ENCODE measurements at regions not wholly inside any gene's neighbourhood (a gene's known extent, or its start where the extent isn't known, plus 50 kb on each side); places are given as distances from the start of the nearest gene placed in this dataset.
"Not testable (repeated sequence)": the region's sequence is repeated elsewhere in the genome, so short reads cannot be mapped to it uniquely, and the experiment has no call there.

GRCh38 chr16:29578898-29579297 is 72.7 kb upstream of the NPIPB12 start:
- not testable (repeated sequence) for DNase-seq (ENCODE audit: low read depth); H3K4me3 ChIP-seq (ENCODE audit: low read length)

GRCh38 chr16:29581764-29582163 is 75.6 kb upstream of the NPIPB12 start:
- not testable (repeated sequence) for H3K4me3 ChIP-seq (ENCODE audit: low read length); DNase-seq (ENCODE audit: low read depth)

DNA sequence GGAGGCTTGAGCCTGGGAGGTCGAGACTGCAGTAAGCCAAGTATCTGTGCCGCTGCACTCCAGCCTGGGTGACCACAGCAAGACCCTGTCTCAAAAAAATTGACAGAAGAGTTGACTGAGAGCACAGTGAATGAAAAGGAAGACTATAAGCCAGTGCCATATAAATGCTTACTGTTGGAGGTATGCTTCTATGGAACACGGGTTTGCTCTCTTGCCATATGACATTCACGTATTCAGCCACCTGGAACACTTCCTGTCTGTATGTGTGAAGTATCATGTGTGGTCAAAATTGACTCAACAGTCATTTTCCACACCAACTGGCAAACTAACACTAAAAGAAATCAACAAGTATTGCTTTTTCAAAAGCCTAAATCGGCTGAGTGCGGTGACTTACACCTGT is 71.1 kb upstream of the SPN start:
- H3K4me3 ChIP-seq (ENCODE audit: low read length); DNase-seq (ENCODE audit: low read depth): not testable (repeated sequence)

- peak overlapping the region; percentile 55 for H3K4me3 ChIP-seq (ENCODE audit: low read length)
- DNase-seq (ENCODE audit: low read depth) = peak; percentile 69
Observed at GRCh38 chr16:29594269-29594925, 68.7 kb upstream of the SPN start.

DNA sequence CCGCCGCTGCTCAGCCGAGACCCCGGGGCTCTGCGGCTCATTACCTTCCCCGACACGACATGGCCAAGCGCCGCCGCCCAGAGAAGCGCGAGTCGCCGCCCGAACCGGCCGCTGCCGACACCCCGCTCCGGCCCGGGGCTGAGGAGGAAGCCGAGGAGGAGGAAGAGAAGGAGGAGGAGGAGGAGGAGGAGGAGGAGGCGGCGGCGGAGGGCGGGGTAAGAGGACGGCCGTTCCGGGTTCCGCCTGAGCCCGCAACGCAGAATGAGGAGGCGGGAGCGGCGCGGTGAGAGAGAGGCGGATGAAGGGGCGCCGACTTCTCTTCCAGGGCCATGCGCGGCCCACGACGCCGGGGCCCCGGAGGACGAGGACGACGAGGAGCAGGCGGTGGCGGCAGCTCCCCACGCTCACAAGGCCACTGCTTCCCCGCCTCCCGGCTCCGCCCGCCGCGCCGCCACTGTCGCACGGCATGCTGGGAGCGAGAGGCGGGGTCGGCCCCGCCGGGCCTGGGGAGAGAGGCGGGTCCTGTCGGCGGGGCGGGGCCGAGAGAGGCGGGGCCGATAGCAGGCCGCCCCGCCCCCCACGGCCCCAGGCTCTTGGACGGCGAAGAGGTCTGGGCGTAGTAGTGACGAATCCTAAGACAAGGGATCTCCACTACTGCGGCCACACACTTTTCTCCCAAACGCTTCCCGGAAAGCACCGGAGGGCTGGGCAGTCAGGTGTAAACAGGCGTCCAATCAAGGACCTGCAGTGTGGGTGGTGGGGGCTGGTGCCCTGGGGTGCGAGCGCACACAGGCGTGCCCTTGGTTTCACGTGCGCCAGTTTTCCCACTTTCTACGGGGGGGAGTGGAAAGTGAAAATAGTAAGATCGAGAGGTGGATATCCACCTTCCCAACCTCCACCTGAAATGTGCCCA is 67.9 kb upstream of the SPN start:
- DNase-seq (ENCODE audit: low read depth) = peak; percentile 95
- peak overlapping the region; percentile 55 for H3K4me3 ChIP-seq (ENCODE audit: low read length)

- not testable (repeated sequence) for H3K4me3 ChIP-seq (ENCODE audit: low read length); DNase-seq (ENCODE audit: low read depth)
Observed at GRCh38 chr16:29597030-29597429, 66.0 kb upstream of the SPN start.

GRCh38 chr16:29600111-29601000 is 62.7 kb upstream of the SPN start:
- not testable (repeated sequence) for H3K4me3 ChIP-seq (ENCODE audit: low read length); DNase-seq (ENCODE audit: low read depth)

DNA sequence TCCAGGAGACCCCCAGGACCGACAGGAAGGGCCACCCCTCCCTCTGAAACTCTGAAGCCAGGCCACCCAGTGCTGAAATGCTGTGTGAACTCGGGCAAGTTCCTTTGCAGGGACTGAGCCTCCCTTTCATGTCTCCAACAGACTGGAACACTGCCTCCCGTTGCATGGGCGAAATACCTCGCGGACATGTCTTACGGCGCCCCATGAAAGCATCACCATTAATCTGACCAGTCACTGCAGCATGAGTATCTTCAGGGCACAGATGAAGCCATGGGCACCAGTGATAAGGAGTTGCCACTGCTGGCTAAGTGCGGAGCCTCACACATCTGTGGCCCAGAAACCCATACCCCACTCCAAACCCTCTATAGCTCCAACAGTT is 60.8 kb upstream of the SPN start:
- DNase-seq (ENCODE audit: low read depth); H3K4me3 ChIP-seq (ENCODE audit: low read length): not testable (repeated sequence)

DNA sequence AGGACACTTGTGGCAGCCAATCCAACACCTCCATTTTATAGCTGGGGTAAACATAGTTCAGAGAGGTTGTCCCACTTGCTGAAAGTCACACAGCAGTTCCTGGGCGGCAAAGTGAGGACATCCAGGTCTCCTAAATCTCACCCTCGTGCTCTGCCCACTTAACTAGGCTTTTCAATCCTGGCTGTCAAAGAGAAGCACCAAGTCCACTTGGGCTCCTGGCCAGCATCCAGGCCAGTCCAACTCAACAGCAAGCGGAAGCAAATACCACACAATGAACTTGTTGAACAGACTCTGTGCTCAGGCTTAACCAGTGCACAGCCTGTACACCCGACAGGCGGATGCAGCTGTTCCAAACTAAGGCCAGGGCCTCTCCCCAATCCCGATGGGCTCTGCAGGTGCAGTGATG is 60.4 kb upstream of the SPN start:
- H3K4me3 ChIP-seq (ENCODE audit: low read length) = not testable (repeated sequence)

GRCh38 chr16:29604631-29605549 is 58.2 kb upstream of the SPN start:
- DNase-seq (ENCODE audit: low read depth) = peak; percentile 61
- not testable (repeated sequence) for H3K4me3 ChIP-seq (ENCODE audit: low read length)

More for the DNA sequence above, 60.4 kb upstream of the SPN start:
- not testable (repeated sequence) for DNase-seq (ENCODE audit: low read depth)

DNA sequence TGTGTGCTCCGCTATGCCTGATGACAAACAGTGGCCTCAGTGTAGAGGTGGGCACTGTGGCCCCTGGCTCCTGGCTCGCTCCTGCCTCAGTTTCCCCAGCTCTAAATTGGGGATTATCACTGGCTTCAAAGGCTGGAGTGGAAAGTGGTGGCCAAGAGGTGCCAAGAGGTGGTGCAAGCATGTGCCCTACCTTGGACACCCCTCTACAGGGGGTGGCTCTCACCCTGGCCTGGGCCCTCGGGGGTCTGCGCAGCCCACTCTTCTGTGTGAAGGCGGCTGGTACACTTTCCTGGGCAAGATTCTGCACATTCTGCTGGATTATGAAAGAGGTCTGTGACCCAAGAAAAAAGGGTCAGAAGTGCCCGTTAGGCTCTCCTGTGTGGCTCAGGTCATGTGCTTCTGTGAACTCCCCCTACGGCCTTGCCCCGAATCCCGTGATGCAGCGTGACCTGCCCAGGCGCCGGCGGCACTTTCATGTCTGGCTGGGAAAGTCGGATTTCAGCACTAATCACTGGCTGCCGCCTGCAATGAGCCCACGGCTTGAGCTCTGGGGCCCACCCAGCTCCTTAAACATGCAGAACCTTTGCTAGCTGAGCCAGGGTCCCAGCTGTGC is 57.3 kb upstream of the SPN start:
- H3K4me3 ChIP-seq (ENCODE audit: low read length); DNase-seq (ENCODE audit: low read depth): not testable (repeated sequence)

GRCh38 chr16:29606669-29607427 is 56.2 kb upstream of the SPN start:
- not testable (repeated sequence) for DNase-seq (ENCODE audit: low read depth); H3K4me3 ChIP-seq (ENCODE audit: low read length)

GRCh38 chr16:29607428-29607823 is 55.6 kb upstream of the SPN start:
- H3K4me3 ChIP-seq (ENCODE audit: low read length); DNase-seq (ENCODE audit: low read depth): not testable (repeated sequence)

DNA sequence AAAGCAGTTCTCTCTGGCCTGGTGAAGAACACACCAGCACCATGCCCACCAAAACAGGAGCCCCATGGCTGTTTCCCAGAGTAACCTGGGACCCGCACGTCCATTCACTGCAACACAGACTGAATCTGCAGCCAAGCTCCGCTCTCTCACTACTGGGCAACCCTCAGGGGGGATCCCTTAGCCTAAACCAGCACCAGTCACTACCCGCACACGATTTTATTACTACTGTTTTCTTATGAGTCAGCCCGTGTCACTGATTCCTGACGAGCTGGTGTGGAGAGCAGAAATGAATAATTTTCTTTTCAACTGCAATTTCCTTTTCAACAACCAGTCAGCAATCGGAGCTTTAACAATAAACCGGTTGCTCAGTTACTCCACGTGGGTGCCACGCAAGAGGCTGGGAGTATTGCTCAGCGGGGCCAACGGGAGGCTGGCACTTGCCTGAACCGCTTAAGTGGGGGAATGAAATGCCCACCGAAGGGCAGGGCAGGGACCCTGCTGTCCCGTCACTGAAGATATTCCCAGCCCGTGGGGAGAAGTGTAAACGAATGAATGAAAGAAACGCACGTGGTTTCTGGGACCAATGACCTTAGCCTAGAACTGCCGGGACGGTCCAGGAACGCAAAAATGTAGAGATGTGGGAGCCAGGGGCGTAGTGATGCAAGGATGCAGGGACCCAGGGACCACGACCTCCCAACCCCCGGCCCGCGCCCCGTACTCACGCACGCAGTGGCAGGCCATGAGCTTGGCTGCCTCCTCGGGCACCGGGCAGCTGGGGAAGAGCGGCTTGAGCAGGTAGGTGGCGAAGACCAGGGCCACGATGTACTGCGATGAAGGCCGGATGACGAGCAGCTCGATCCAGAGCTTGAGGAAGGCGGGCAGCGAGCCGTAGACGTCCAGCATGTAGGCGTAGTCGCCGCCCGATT is 50.4 kb upstream of the SPN start:
- peak; percentile 17 for DNase-seq (ENCODE audit: low read depth)

More for the DNA sequence above, 50.4 kb upstream of the SPN start:
- peak overlapping the region; percentile 61 for H3K4me3 ChIP-seq (ENCODE audit: low read length)

Measured in epithelial cell of esophagus (primary cell).